ENCODE measurements at regions not wholly inside any gene's neighbourhood (a gene's known extent, or its start where the extent isn't known, plus 50 kb on each side); places are given as distances from the start of the nearest gene placed in this dataset.

GRCh38 chr13:32947411-32948276 lies 68.6 kb upstream of the KL start:
- Histone ChIP-seq H3K36me3 (ENCODE audit: insufficient read depth in 1 of 2, low read depth in 1 of 2) (no peaks in the 10 kb centered on the region), H3K9me3 (no peaks in the 10 kb centered on the region), H3K4me1 (no peaks in the 10 kb centered on the region), H3K27me3 (ENCODE audit: insufficient read depth in 3 of 3, low read length in 2 of 3) (peaks cover 0 to 2% (median 0%) of the 10 kb centered on the region in 3 donors), H3K4me3 (no peak overlapping the region), H3K27ac (no peak overlapping the region)
- no peak for DNase-seq
- no peak for ATAC-seq
- 68 to 70% (median 69%) methylated on average over 8 of the region's 8 CpGs for WGBS, 3 donors
- no peak for TF ChIP-seq CTCF (IDR thresholded peaks at IDR 0.05)
- intact Hi-C loops (cut with DNase I), result no loop called here

- no peak for DNase-seq
- TF ChIP-seq CTCF (IDR thresholded peaks at IDR 0.05), result no peak
- Histone ChIP-seq H3K36me3 (ENCODE audit: insufficient read depth in 1 of 2, low read depth in 1 of 2) (no peaks in the 10 kb centered on the region), H3K27me3 (ENCODE audit: insufficient read depth in 3 of 3, low read length in 2 of 3) (peaks cover 0 to 2% (median 0%) of the 10 kb centered on the region in 3 donors), H3K27ac (no peak overlapping the region), H3K4me3 (no peak overlapping the region), H3K9me3 (no peaks in the 10 kb centered on the region), H3K4me1 (no peaks in the 10 kb centered on the region)
- ATAC-seq, result no peak
- intact Hi-C loops (cut with DNase I), result no loop called here
- WGBS, 3 donors, result 52 to 66% (median 60%) methylated on average over 2 of the region's 2 CpGs
Observed at GRCh38 chr13:32949820-32950219, 66.4 kb upstream of the KL start.

GRCh38 chr13:32951580-32951979 lies 64.6 kb upstream of the KL start:
- Histone ChIP-seq H3K9me3 (no peaks in the 10 kb centered on the region), H3K27ac (no peak overlapping the region), H3K4me3 (no peak overlapping the region), H3K36me3 (ENCODE audit: insufficient read depth in 1 of 2, low read depth in 1 of 2) (no peaks in the 10 kb centered on the region), H3K4me1 (no peaks in the 10 kb centered on the region), H3K27me3 (ENCODE audit: insufficient read depth in 3 of 3, low read length in 2 of 3) (peaks cover 0 to 2% (median 0%) of the 10 kb centered on the region in 3 donors)
- no peak for TF ChIP-seq CTCF (IDR thresholded peaks at IDR 0.05)
- 46 to 51% (median 50%) methylated on average over 1 of the region's 1 CpG for WGBS, 3 donors
- DNase-seq (no peak), ATAC-seq (no peak)
- intact Hi-C loops (cut with DNase I), result no loop called here

- H3K27ac ChIP-seq, result no peak overlapping the region
- H3K27me3 ChIP-seq (ENCODE audit: insufficient read depth in 3 of 3, low read length in 2 of 3), result peaks cover 0 to 3% (median 0%) of the 10 kb centered on the region in 3 donors
- no peaks in the 10 kb centered on the region for H3K36me3 ChIP-seq (ENCODE audit: insufficient read depth in 1 of 2, low read depth in 1 of 2)
- no peak overlapping the region for H3K4me3 ChIP-seq
- no peak for TF ChIP-seq CTCF (IDR thresholded peaks at IDR 0.05)
- intact Hi-C loops (cut with DNase I), result no loop called here
- ATAC-seq, result no peak
- WGBS, 3 donors, result 75 to 81% (median 76%) methylated on average over 5 of the region's 5 CpGs
- H3K4me1 ChIP-seq, result no peaks in the 10 kb centered on the region
- no peak for DNase-seq
- H3K9me3 ChIP-seq, result no peaks in the 10 kb centered on the region
Observed at GRCh38 chr13:32955881-32956594, 60.2 kb upstream of the KL start.

All from psoas muscle (tissue), 7 donors.